ENCODE measurements at regions not wholly inside any gene's neighbourhood (a gene's known extent, or its start where the extent isn't known, plus 50 kb on each side); places are given as distances from the start of the nearest gene placed in this dataset.

- TF ChIP-seq CHD7 (IDR thresholded peaks at IDR 0.05; ENCODE audit: insufficient replicate concordance, low read length) (no peak), BRCA1 (IDR thresholded peaks at IDR 0.05; ENCODE audit: low read depth, low read length) (no peak), CHD1 (IDR thresholded peaks at IDR 0.05; ENCODE audit: low read depth, low read length) (no peak), SP2 (IDR thresholded peaks at IDR 0.05; ENCODE audit: low read length) (no peak), JUND (IDR thresholded peaks at IDR 0.05; ENCODE audit: low read length) (no peak), TAF7 (optimal IDR thresholded peaks at IDR 0.05; ENCODE audit: borderline replicate concordance, low read depth, low read length) (no peak), NANOG (IDR thresholded peaks at IDR 0.05; ENCODE audit: insufficient read depth, low read depth, low read length, poor library complexity, severe bottlenecking) (no peak), GTF2F1 (IDR thresholded peaks at IDR 0.05; ENCODE audit: borderline replicate concordance, low read depth, low read length) (no peak), CREB1 (IDR thresholded peaks at IDR 0.05) (no peak), TCF12 (IDR thresholded peaks at IDR 0.05; ENCODE audit: low read depth, low read length) (no peak), CHD2 (IDR thresholded peaks at IDR 0.05; ENCODE audit: low read length) (no peak), TBP (IDR thresholded peaks at IDR 0.05; ENCODE audit: low read depth, low read length) (no peak), EZH2 (IDR thresholded peaks at IDR 0.05; ENCODE audit: low read depth, low read length, severe bottlenecking) (no peak)
Observed at GRCh38 chr11:87908086-87908485, 267.2 kb downstream of the RAB38 start (continued).
